Panc1 (cell line): ENCODE measurements at regions not wholly inside any gene's neighbourhood (a gene's known extent, or its start where the extent isn't known, plus 50 kb on each side); places are given as distances from the start of the nearest gene placed in this dataset.

ENCODE experiments used
- POLR2AphosphoS5 ChIP-seq: IDR thresholded peaks from 2 replicates; pipeline ENCODE4 v1.6.1; 2012; ENCODE audit warnings: mild to moderate bottlenecking, low read depth, low read length, moderate library complexity
- SIN3A ChIP-seq: IDR thresholded peaks from 2 replicates; pipeline ENCODE4 v1.6.1; 2012; ENCODE audit warnings: low read depth, mild to moderate bottlenecking, low read length, moderate library complexity, borderline replicate concordance; ENCODE audit not compliant: insufficient read depth
- TCF7L2 ChIP-seq: IDR thresholded peaks from 2 replicates; pipeline ENCODE4 v1.6.1; 2011; ENCODE audit warnings: mild to moderate bottlenecking, low read depth, low read length, inconsistent platforms
- TF ChIP-seq, protein P1 (sequence below): fragments of 450-650 bp; IDR thresholded peaks from 2 replicates; pipeline ENCODE4 v1.5.1; 2017; ENCODE audit warnings: mild to moderate bottlenecking

DNA sequence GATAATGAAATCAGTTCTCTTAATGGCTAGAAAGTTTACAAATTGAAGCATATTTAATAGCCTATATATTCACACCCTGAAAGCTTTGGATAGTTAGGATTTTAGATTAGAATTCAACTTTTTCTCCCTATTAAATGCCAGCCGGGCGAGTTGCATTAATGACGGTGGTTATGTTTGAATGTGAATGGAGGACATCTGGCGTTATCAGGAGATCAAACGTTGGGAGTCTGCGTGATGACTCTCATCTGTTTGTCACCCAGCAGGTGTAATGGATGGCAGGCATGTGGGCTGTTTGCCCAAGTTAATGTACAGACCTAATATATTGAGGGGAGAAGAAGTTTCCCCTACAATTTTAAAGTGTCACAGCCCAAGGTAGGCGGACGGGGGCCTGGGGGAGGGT lies 1227.7 kb upstream of the WWC1 start:
- no peak for TF ChIP-seq TCF7L2
- TF ChIP-seq, protein P1, sequence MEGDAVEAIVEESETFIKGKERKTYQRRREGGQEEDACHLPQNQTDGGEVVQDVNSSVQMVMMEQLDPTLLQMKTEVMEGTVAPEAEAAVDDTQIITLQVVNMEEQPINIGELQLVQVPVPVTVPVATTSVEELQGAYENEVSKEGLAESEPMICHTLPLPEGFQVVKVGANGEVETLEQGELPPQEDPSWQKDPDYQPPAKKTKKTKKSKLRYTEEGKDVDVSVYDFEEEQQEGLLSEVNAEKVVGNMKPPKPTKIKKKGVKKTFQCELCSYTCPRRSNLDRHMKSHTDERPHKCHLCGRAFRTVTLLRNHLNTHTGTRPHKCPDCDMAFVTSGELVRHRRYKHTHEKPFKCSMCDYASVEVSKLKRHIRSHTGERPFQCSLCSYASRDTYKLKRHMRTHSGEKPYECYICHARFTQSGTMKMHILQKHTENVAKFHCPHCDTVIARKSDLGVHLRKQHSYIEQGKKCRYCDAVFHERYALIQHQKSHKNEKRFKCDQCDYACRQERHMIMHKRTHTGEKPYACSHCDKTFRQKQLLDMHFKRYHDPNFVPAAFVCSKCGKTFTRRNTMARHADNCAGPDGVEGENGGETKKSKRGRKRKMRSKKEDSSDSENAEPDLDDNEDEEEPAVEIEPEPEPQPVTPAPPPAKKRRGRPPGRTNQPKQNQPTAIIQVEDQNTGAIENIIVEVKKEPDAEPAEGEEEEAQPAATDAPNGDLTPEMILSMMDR: no peak
- no peak for TF ChIP-seq POLR2AphosphoS5
- no peak for TF ChIP-seq SIN3A
